Omental fat pad (tissue), 3 donors: ENCODE measurements at regions not wholly inside any gene's neighbourhood (a gene's known extent, or its start where the extent isn't known, plus 50 kb on each side); places are given as distances from the start of the nearest gene placed in this dataset.

Experiments
- ATAC-seq: fragments of 150-250 bp; one replicate; pipeline ENCODE4 v1.9.1; 2016; ENCODE audit warnings: mild to moderate bottlenecking, moderate library complexity; ENCODE audit not compliant: low FRiP score
- DNase-seq: peaks from one replicate; pipeline ENCODE4 v3.0.0-alpha.2; 2019; ENCODE audit warnings: low spot score
- TF ChIP-seq, protein P1 (sequence below), 3 donors: fragments of 450-650 bp; IDR thresholded peaks; one replicate each; pipeline ENCODE4 v1.5.1; 2016 to 2017; ENCODE audit warnings: antibody characterized with exemption in 3 of 3, mild to moderate bottlenecking in 3 of 3, moderate library complexity in 2 of 3

DNA sequence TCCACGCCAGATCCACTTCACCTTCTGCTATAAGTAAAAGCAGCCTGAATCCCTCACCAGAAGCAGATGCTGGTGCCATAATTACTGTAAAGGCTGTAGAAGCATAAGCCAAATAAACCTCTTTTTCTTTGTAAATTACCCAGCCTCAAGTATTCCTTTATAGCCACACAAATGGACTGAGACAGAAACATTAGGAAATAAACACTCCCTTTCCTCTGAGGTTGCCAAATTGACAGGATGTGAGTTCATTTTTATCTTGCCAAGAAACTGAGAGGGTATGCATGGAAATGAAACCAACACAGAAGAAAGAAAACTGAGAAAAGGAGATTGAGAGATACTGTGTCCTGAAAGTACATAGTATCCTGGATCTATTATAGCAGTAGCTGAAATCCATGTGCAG, 481.2 kb downstream of the HAO1 start:
- ATAC-seq: no peak
- TF ChIP-seq, protein P1, sequence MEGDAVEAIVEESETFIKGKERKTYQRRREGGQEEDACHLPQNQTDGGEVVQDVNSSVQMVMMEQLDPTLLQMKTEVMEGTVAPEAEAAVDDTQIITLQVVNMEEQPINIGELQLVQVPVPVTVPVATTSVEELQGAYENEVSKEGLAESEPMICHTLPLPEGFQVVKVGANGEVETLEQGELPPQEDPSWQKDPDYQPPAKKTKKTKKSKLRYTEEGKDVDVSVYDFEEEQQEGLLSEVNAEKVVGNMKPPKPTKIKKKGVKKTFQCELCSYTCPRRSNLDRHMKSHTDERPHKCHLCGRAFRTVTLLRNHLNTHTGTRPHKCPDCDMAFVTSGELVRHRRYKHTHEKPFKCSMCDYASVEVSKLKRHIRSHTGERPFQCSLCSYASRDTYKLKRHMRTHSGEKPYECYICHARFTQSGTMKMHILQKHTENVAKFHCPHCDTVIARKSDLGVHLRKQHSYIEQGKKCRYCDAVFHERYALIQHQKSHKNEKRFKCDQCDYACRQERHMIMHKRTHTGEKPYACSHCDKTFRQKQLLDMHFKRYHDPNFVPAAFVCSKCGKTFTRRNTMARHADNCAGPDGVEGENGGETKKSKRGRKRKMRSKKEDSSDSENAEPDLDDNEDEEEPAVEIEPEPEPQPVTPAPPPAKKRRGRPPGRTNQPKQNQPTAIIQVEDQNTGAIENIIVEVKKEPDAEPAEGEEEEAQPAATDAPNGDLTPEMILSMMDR (IDR thresholded peaks at IDR 0.05): no peak
- no peak for DNase-seq

DNA sequence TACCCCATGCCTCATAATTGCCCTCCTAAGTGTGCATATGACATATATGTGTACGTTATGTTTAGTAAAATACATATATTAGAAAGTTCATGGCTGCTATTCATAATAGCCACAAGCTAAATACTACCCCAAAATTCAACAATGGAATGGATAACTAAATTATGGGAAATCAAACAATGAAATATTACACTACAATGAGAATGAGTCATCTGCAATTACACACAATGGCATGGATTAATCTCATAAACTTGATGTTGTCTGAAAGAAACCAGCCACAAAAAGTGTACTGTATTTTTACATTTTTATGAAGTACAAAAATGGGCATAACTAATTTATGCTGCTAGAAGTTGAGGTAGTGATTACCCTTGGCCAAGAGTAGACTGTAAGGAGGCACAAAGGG, 477.0 kb downstream of the HAO1 start:
- no peak for DNase-seq
- TF ChIP-seq, protein P1 (IDR thresholded peaks at IDR 0.05): no peak
- no peak for ATAC-seq

DNA sequence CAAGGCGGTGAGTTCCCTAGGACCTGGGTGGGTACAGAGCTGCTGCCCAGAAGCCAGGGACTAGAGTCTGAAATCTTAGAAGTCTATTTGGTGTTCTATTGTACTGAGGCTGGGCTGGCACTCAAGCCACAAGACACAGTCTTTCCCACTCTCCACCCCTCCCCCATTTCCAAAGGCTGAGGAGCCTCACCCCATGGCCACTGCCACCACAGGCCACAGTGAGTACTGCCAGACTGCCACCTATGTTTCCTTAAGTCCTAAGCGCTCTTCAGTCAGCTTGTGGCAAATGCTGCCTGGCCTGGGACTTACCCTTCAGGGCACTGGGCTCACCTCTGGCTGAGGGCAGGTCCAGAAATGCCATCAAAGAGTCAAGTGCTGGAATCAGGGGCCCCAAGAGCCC, 469.3 kb downstream of the HAO1 start:
- TF ChIP-seq, protein P1 (IDR thresholded peaks at IDR 0.05): no peak
- ATAC-seq (no peak), DNase-seq (no peak)

DNA sequence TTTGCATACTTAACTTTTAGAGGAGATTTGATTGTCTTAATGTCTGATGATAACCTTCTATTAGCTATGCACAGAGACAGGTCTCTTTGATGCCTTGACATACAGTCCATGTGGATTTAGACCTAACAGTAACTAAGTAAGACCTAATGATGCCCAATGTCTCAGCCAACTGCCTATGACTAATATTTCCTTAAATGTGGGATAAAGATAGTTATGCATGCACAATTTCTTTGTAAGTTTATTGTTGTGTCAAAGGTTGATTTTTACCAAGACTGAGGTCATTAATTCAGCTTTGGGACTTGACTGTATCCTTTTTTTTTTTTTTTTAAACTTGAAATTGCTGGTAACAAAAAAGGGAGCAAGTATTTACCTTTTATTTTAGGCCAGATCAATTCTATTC, 450.0 kb downstream of the HAO1 start:
- TF ChIP-seq, protein P1 (IDR thresholded peaks at IDR 0.05): no peak
- DNase-seq: no peak

DNA sequence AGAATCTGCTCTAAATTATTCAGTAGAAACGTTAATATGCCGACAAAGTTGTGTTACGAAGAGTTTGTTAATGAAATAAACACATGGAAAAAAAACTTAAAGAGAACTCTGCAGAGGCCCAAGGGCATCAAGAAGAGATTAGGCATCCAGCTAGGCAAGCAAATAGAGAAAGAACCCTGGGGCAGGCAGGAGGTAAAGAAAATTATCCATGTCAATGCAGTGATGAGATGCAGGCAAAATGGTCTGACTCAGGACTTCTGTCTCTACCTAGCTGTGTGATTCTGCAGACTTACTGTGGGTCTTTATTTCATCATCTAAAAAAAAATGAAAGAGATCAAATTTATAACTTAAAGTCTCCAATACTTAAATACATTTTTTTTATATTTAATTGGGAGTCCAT, 448.0 kb downstream of the HAO1 start:
- TF ChIP-seq, protein P1 (IDR thresholded peaks at IDR 0.05): no peak
- ATAC-seq (no peak), DNase-seq (no peak)

More for the DNA sequence above, 450.0 kb downstream of the HAO1 start:
- no peak for ATAC-seq

DNA sequence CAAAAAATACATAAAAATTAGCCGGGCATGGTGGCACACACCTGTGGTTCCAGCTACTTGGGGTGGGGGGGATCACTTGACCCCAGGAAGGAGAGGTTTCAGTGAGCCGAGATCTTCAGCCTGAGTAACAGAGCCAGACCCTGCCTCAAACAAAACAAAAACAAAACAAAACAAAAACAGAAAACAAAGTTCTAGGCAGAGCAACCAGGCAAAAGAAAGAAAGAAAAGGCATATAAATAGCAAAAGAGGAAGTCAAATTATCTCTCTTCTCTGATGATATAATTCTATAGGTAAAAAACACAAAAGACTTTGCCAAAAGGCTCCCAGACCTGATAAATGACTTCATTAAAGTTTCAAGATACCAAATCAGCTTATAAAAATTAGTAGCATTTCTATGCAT, 446.9 kb downstream of the HAO1 start:
- ATAC-seq (no peak), DNase-seq (no peak)
- TF ChIP-seq, protein P1 (IDR thresholded peaks at IDR 0.05): no peak

DNA sequence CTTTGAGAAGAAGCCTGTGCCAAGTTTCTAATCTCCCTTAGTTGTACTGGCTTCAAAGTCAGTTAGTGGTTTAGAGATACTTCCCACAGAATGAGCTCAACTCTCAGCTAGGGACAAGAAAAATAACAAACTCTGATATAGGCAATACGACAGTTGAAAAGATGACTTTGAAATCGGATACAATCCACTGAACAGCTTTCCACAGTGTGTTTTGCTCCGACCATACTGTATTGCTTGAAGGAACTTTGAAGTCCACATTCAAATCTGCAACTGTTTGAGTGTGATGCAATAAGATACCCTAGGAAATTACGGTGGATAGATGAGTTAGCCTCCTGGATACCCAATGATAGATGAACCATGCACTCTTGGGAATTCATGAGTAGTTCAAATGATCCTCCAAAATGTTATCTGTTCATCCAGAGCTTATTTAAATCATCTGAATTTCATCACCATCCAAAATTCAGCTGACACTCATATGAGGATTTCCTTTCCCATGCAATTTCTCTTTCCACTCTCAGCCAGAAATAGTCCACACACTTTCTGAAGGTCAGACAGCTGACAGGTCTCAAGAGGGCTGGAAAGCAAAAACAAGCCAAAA, 443.8 kb downstream of the HAO1 start:
- ATAC-seq: no peak

More for the DNA sequence above, 443.8 kb downstream of the HAO1 start:
- DNase-seq: no peak
- TF ChIP-seq, protein P1 (IDR thresholded peaks at IDR 0.05): no peak
